ENCODE measurements at regions not wholly inside any gene's neighbourhood (a gene's known extent, or its start where the extent isn't known, plus 50 kb on each side); places are given as distances from the start of the nearest gene placed in this dataset.

DNA sequence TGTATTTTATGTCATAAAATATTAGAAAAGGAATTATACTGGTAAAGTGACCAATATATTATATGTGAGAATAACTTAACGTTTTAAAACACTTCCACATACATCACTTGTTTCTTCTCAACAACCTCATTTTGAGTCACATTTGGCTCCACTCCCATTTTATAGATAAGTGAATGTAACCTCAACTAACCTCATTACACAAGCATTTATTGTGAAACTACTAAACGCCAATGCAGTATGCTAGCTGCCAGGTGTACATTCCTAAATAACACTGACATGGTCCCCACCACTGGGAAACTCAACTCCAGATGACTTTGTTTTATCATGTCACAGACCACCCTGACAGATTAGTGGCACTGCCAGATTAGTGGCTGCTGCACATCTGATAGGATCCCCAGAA is 249.7 kb upstream of the CNTN4 start:
- H3K27ac ChIP-seq: no peak overlapping the region
- H3K9me3 ChIP-seq: no peaks in the 10 kb centered on the region
- no peaks in the 10 kb centered on the region for H3K36me3 ChIP-seq
- intact Hi-C loops (cut with DNase I): no loop called here
- H3K4me3 ChIP-seq: no peak overlapping the region
- 69% methylated on average over 2 of the region's 2 CpGs for WGBS
- DNase-seq (ENCODE audit: low spot score): no peak
- no peaks in the 10 kb centered on the region for H3K27me3 ChIP-seq (replicated peaks; ENCODE audit: insufficient read depth)
- TF ChIP-seq POLR2A (IDR thresholded peaks at IDR 0.05) (no peak), POLR2AphosphoS5 (IDR thresholded peaks at IDR 0.05) (no peak)
- TF ChIP-seq, protein P1, sequence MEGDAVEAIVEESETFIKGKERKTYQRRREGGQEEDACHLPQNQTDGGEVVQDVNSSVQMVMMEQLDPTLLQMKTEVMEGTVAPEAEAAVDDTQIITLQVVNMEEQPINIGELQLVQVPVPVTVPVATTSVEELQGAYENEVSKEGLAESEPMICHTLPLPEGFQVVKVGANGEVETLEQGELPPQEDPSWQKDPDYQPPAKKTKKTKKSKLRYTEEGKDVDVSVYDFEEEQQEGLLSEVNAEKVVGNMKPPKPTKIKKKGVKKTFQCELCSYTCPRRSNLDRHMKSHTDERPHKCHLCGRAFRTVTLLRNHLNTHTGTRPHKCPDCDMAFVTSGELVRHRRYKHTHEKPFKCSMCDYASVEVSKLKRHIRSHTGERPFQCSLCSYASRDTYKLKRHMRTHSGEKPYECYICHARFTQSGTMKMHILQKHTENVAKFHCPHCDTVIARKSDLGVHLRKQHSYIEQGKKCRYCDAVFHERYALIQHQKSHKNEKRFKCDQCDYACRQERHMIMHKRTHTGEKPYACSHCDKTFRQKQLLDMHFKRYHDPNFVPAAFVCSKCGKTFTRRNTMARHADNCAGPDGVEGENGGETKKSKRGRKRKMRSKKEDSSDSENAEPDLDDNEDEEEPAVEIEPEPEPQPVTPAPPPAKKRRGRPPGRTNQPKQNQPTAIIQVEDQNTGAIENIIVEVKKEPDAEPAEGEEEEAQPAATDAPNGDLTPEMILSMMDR (IDR thresholded peaks at IDR 0.05): no peak
- H3K4me1 ChIP-seq (replicated peaks): no peaks in the 10 kb centered on the region

- no peak for DNase-seq (ENCODE audit: low spot score)
- no peaks in the 10 kb centered on the region for H3K36me3 ChIP-seq
- no peak overlapping the region for H3K27ac ChIP-seq
- no peaks in the 10 kb centered on the region for H3K27me3 ChIP-seq (replicated peaks; ENCODE audit: insufficient read depth)
- no peak overlapping the region for H3K4me3 ChIP-seq
- no peaks in the 10 kb centered on the region for H3K9me3 ChIP-seq
- intact Hi-C loops (cut with DNase I): no loop called here
- WGBS: 76% methylated on average over 2 of the region's 2 CpGs
- no peaks in the 10 kb centered on the region for H3K4me1 ChIP-seq (replicated peaks)
- TF ChIP-seq, protein P1 (IDR thresholded peaks at IDR 0.05): no peak
- no peak for TF ChIP-seq POLR2AphosphoS5 (IDR thresholded peaks at IDR 0.05)
- TF ChIP-seq POLR2A (IDR thresholded peaks at IDR 0.05): no peak
Observed at GRCh38 chr3:1852950-1853349, 245.7 kb upstream of the CNTN4 start.

- Histone ChIP-seq H3K4me3 (no peak overlapping the region), H3K9me3 (no peaks in the 10 kb centered on the region), H3K27ac (no peak overlapping the region), H3K36me3 (no peaks in the 10 kb centered on the region), H3K27me3 (replicated peaks; ENCODE audit: insufficient read depth) (no peaks in the 10 kb centered on the region), H3K4me1 (replicated peaks) (no peaks in the 10 kb centered on the region)
- no peak for DNase-seq (ENCODE audit: low spot score)
- WGBS: 69% methylated on average over 3 of the region's 3 CpGs
- intact Hi-C loops (cut with DNase I): no loop called here
- TF ChIP-seq, protein P1 (IDR thresholded peaks at IDR 0.05): no peak
- TF ChIP-seq POLR2A (IDR thresholded peaks at IDR 0.05): no peak
- no peak for TF ChIP-seq POLR2AphosphoS5 (IDR thresholded peaks at IDR 0.05)
Observed at GRCh38 chr3:1855841-1856240, 242.8 kb upstream of the CNTN4 start.

DNA sequence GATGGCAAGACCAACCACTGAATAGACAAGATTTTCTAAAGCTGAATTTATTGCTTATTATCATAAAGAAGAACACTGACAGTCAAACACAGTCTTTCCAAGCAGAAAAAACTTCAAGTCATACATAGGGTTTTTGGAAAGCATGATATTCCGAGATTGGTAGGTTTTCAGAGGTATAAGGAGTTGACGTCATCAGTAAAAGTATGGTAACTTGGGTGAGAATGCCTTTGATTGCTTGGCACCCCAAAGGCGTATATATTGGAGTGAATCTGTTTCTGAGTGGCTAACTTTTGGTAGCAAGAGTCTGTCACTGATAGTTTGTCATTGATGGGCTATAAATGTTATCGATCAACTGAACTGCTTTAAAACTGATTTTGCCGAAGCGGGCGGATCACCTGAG is 227.9 kb upstream of the CNTN4 start:
- no peaks in the 10 kb centered on the region for H3K27me3 ChIP-seq (replicated peaks; ENCODE audit: insufficient read depth)
- no peaks in the 10 kb centered on the region for H3K9me3 ChIP-seq
- H3K36me3 ChIP-seq: no peaks in the 10 kb centered on the region
- no peak overlapping the region for H3K4me3 ChIP-seq
- intact Hi-C loops (cut with DNase I): no loop called here
- WGBS: 98% methylated on average over 7 of the region's 7 CpGs
- TF ChIP-seq POLR2A (IDR thresholded peaks at IDR 0.05) (no peak), POLR2AphosphoS5 (IDR thresholded peaks at IDR 0.05) (no peak)
- TF ChIP-seq, protein P1 (IDR thresholded peaks at IDR 0.05): no peak
- no peak for DNase-seq (ENCODE audit: low spot score)
- H3K27ac ChIP-seq: no peak overlapping the region
- no peaks in the 10 kb centered on the region for H3K4me1 ChIP-seq (replicated peaks)

DNA sequence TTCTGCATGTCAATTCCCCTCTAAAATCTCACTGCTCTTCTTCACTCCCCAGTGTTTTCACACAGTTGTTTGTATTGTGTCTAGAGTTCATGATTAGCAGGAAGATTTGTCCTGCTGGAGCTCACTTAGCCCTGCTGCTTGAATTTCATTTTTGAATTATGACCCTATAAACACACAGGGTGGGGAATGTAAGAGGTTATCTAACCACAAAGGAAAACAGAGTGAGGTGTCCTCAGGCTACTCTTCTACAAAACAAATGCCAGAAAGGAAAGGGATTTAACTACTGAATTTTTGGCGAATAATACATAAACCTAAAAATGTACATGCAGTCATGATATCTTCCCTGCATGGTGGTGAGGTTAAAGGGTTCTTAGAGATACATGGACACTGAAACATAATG is 215.1 kb upstream of the CNTN4 start:
- Histone ChIP-seq H3K4me1 (replicated peaks) (no peaks in the 10 kb centered on the region), H3K4me3 (no peak overlapping the region), H3K27me3 (replicated peaks; ENCODE audit: insufficient read depth) (no peaks in the 10 kb centered on the region), H3K27ac (no peak overlapping the region), H3K9me3 (no peaks in the 10 kb centered on the region), H3K36me3 (no peaks in the 10 kb centered on the region)
- DNase-seq (ENCODE audit: low spot score): no peak
- WGBS: 22% methylated on average over 1 of the region's 1 CpG
- intact Hi-C loops (cut with DNase I): no loop called here
- TF ChIP-seq POLR2A (IDR thresholded peaks at IDR 0.05) (no peak), POLR2AphosphoS5 (IDR thresholded peaks at IDR 0.05) (no peak)
- TF ChIP-seq, protein P1 (IDR thresholded peaks at IDR 0.05): no peak
